HEK293T (cell line): ENCODE measurements at regions not wholly inside any gene's neighbourhood (a gene's known extent, or its start where the extent isn't known, plus 50 kb on each side); places are given as distances from the start of the nearest gene placed in this dataset.

ENCODE experiments used
- ARNT ChIP-seq: fragments of 450-650 bp; IDR thresholded peaks from 2 replicates; pipeline ENCODE4 v1.6.1; 2017; ENCODE audit warnings: mild to moderate bottlenecking
- BHLHE40 ChIP-seq: fragments of 450-650 bp; IDR thresholded peaks from 2 replicates; pipeline ENCODE4 v1.6.1; 2016; ENCODE audit warnings: mild to moderate bottlenecking, moderate library complexity, borderline replicate concordance
- ELF4 ChIP-seq: fragments of 450-650 bp; IDR thresholded peaks from 2 replicates; pipeline ENCODE4 v1.6.1; 2017; ENCODE audit warnings: antibody characterized with exemption
- FOXA1 ChIP-seq: fragments of 450-650 bp; IDR thresholded peaks from 2 replicates; pipeline ENCODE4 v1.6.1; 2016; ENCODE audit warnings: mild to moderate bottlenecking
- FOXK2 ChIP-seq: fragments of 450-650 bp; IDR thresholded peaks from 2 replicates; pipeline ENCODE4 v1.6.1; 2016; ENCODE audit warnings: mild to moderate bottlenecking
- FOXM1 ChIP-seq: fragments of 450-650 bp; IDR thresholded peaks from 2 replicates; pipeline ENCODE4 v1.6.1; 2017; ENCODE audit warnings: mild to moderate bottlenecking, borderline replicate concordance
- HDGF ChIP-seq: fragments of 450-650 bp; IDR thresholded peaks from 2 replicates; pipeline ENCODE4 v1.6.1; 2017; ENCODE audit warnings: antibody characterized with exemption, borderline replicate concordance
- LEF1 ChIP-seq: fragments of 450-650 bp; IDR thresholded peaks from 2 replicates; pipeline ENCODE4 v1.6.1; 2017; ENCODE audit warnings: mild to moderate bottlenecking, borderline replicate concordance
- SP1 ChIP-seq: fragments of 450-650 bp; IDR thresholded peaks from 2 replicates; pipeline ENCODE4 v1.6.1; 2017
- SUZ12 ChIP-seq: fragments of 450-650 bp; IDR thresholded peaks from 2 replicates; pipeline ENCODE4 v1.6.1; 2016; ENCODE audit warnings: mild to moderate bottlenecking
- ZNF384 ChIP-seq: fragments of 450-650 bp; IDR thresholded peaks from 2 replicates; pipeline ENCODE4 v1.6.1; 2016

- TF ChIP-seq SUZ12, result no peak
- TF ChIP-seq ELF4, result no peak
- no peak for TF ChIP-seq ARNT
- TF ChIP-seq SP1, result no peak
- TF ChIP-seq ZNF384, result no peak
- no peak for TF ChIP-seq FOXK2
- TF ChIP-seq FOXM1, result no peak
- TF ChIP-seq FOXA1, result no peak
- TF ChIP-seq LEF1, result no peak
- no peak for TF ChIP-seq BHLHE40
- TF ChIP-seq HDGF, result no peak
Measured at GRCh38 chr15:95596496-95596895, 734.0 kb upstream of the NR2F2 start.
